Esophagus squamous epithelium (tissue), 5 donors: ENCODE measurements at regions not wholly inside any gene's neighbourhood (a gene's known extent, or its start where the extent isn't known, plus 50 kb on each side); places are given as distances from the start of the nearest gene placed in this dataset.

Experiments
- DNase-seq: peaks from one replicate; lab custom pipeline; 2025; lab: John Stamatoyannopoulos, UW
- H3K27ac ChIP-seq, 4 donors: fragments of 200-600 bp; sonication (generic); one replicate each; pipeline ENCODE4 v1.5.1; 2016 to 2019; ENCODE audit warnings: mild to moderate bottlenecking in 1 of 4
- H3K27me3 ChIP-seq, 4 donors: fragments of 200-600 bp; sonication (generic); 1 replicate in 3 of 4; 2 replicates in 1 of 4; pipeline versions ENCODE4 v1.5.1 to v1.6.0; 2017 to 2021; ENCODE audit warnings: antibody characterized with exemption in 1 of 4
- H3K36me3 ChIP-seq, 3 donors: fragments of 200-600 bp; sonication (generic); one replicate each; pipeline ENCODE4 v1.5.1; 2016 to 2019
- H3K4me1 ChIP-seq, 3 donors: fragments of 200-600 bp; sonication (generic); one replicate each; pipeline ENCODE4 v1.5.1; 2017 to 2019
- H3K4me3 ChIP-seq, 4 donors: fragments of 200-600 bp; sonication (generic); 1 replicate in 3 of 4; 2 replicates in 1 of 4; pipeline ENCODE4 v1.5.1; 2016 to 2019; ENCODE audit warnings: mild to moderate bottlenecking in 2 of 4, moderate library complexity in 1 of 4
- H3K9me3 ChIP-seq, 3 donors: fragments of 200-600 bp; sonication (generic); one replicate each; pipeline ENCODE4 v1.5.1; 2016 to 2019
- CTCF ChIP-seq, 6 experiments: fragments of 450-650 bp in 4 of 6; fragments of 200-600 bp in 2 of 6; sonication (generic) in 2 of 6; IDR thresholded peaks; one replicate each; pipeline ENCODE4 v1.5.1; 2016 to 2019; ENCODE audit warnings: antibody characterized with exemption in 6 of 6, mild to moderate bottlenecking in 4 of 6, moderate library complexity in 4 of 6
- POLR2A ChIP-seq, 4 donors: fragments of 450-650 bp; IDR thresholded peaks; one replicate each; pipeline ENCODE4 v1.6.1; 2017; ENCODE audit warnings: antibody characterized with exemption in 4 of 4, mild to moderate bottlenecking in 4 of 4, moderate library complexity in 3 of 4
- WGBS, 2 donors: methylation state at CpG; one replicate each; pipeline ENCODE4 v1.1.5; 2018; 5-methylcytosine and 5-hydroxymethylcytosine counted together
- intact Hi-C: fragments of 100-400 bp; cut with DNase I; formaldehyde crosslinking; loops from one replicate; pipeline ENCODE4 v1.15.0; 2022
- small RNA-seq, 4 donors: library from RNA; depleted of rRNA; stranded (forward); fragments of <200 nt; gene quantifications; one replicate each; pipeline ENCODE3, GENCODE V24; 2016
- donor health status: DM: yes; HTN: yes; CAD: no.

- H3K36me3 ChIP-seq: no peaks in the 10 kb centered on the region
- H3K4me3 ChIP-seq: no peak overlapping the region
- no peaks in the 10 kb centered on the region for H3K27me3 ChIP-seq
- intact Hi-C loops: no loop called here
- no peak for TF ChIP-seq POLR2A (IDR thresholded peaks at IDR 0.05)
- no peak for TF ChIP-seq CTCF (IDR thresholded peaks at IDR 0.05)
- 63 to 81% methylated on average over 1 of the region's 1 CpG for WGBS, 2 donors
- H3K27ac ChIP-seq: no peak overlapping the region
- H3K4me1 ChIP-seq: no peaks in the 10 kb centered on the region
- DNase-seq: no peak
- H3K9me3 ChIP-seq: no peaks in the 10 kb centered on the region
These were observed 55.1 kb upstream of the GCFC2 start for GRCh38 chr2:75765798-75766197.

- DNase-seq: no peak
- no peak for TF ChIP-seq CTCF (IDR thresholded peaks at IDR 0.05)
- TF ChIP-seq POLR2A (IDR thresholded peaks at IDR 0.05): no peak
- Histone ChIP-seq H3K36me3 (no peaks in the 10 kb centered on the region), H3K4me1 (no peaks in the 10 kb centered on the region), H3K27me3 (no peaks in the 10 kb centered on the region), H3K4me3 (no peak overlapping the region), H3K27ac (no peak overlapping the region), H3K9me3 (no peaks in the 10 kb centered on the region)
- intact Hi-C loops: no loop called here
- WGBS, 2 donors: 40 to 50% methylated on average over 3 of the region's 3 CpGs
These were observed 53.9 kb upstream of the GCFC2 start for GRCh38 chr2:75764611-75765010.

Small RNAs in the stretch of these regions (small RNA-seq; reads per million reads assigned to genes)
- 0 reads per million in 4 donors for gene RN7SKP164
